Activated T-helper 17 cell treated with anti-CD3 and anti-CD28 coated beads, Interleukin-2, amount 50 U/mL, for 72 hours (primary cell): ENCODE measurements at regions not wholly inside any gene's neighbourhood (a gene's known extent, or its start where the extent isn't known, plus 50 kb on each side); places are given as distances from the start of the nearest gene placed in this dataset.
"Not testable (repeated sequence)": the region's sequence is repeated elsewhere in the genome, so short reads cannot be mapped to it uniquely, and the experiment has no call there.

Source experiments
- ATAC-seq: fragments of 150-1000 bp; cut with Tn5 transposase; replicated peaks from 2 replicates; pipeline ENCODE4 v1.10.0; 2021; ENCODE audit warnings: mild to moderate bottlenecking, moderate library complexity
- H3K27ac Mint-ChIP-seq: one replicate; pipeline ENCODE4 v1.8.0; 2022; ENCODE audit warnings: mixed read lengths
- H3K27me3 Mint-ChIP-seq: one replicate; pipeline ENCODE4 v1.8.0; 2022; ENCODE audit warnings: mixed read lengths
- H3K36me3 Mint-ChIP-seq: one replicate; pipeline ENCODE4 v1.8.0; 2022; ENCODE audit warnings: low read depth, mild to moderate bottlenecking, mixed read lengths
- H3K4me1 Mint-ChIP-seq: one replicate; pipeline ENCODE4 v1.8.0; 2022; ENCODE audit warnings: mixed read lengths
- H3K4me3 Mint-ChIP-seq: one replicate; pipeline ENCODE4 v1.8.0; 2022; ENCODE audit warnings: mild to moderate bottlenecking, mixed read lengths
- H3K9me3 Mint-ChIP-seq: one replicate; pipeline ENCODE4 v1.8.0; 2022; ENCODE audit warnings: mixed read lengths

- ATAC-seq, H3K27me3 Mint-ChIP-seq, H3K9me3 Mint-ChIP-seq, H3K36me3 Mint-ChIP-seq, H3K4me1 Mint-ChIP-seq, H3K27ac Mint-ChIP-seq, H3K4me3 Mint-ChIP-seq: not testable (repeated sequence)
These were observed 532.3 kb upstream of the DEFB115 start for GRCh38 chr20:30725188-30725587.

- ATAC-seq = not testable (repeated sequence)
These were observed 529.1 kb upstream of the DEFB115 start for GRCh38 chr20:30728271-30728885.

More at GRCh38 chr20:30728271-30728885, 529.1 kb upstream of the DEFB115 start:
- H3K27ac Mint-ChIP-seq, H3K36me3 Mint-ChIP-seq, H3K9me3 Mint-ChIP-seq, H3K4me1 Mint-ChIP-seq, H3K4me3 Mint-ChIP-seq, H3K27me3 Mint-ChIP-seq: not testable (repeated sequence)
